Fibroblast of pulmonary artery (primary cell): ENCODE measurements at regions not wholly inside any gene's neighbourhood (a gene's known extent, or its start where the extent isn't known, plus 50 kb on each side); places are given as distances from the start of the nearest gene placed in this dataset.

ENCODE experiments used
- DNase-seq: peaks from one replicate; pipeline ENCODE4 v3.0.0-alpha.2; 2010; ENCODE audit warnings: low read depth
- H3K4me3 ChIP-seq: replicated peaks from 2 replicates; pipeline ENCODE4 v1.5.1; 2011; ENCODE audit warnings: low read depth, mild to moderate bottlenecking, control low read depth, low read length, moderate library complexity
- CTCF ChIP-seq: IDR thresholded peaks from 2 replicates; pipeline ENCODE4 v1.5.1; 2011; ENCODE audit warnings: mild to moderate bottlenecking, control low read depth, low read length, inconsistent platforms; ENCODE audit errors: missing control alignments

GRCh38 chr2:175698061-175698460 is 304.0 kb downstream of the LNPK start:
- no peak for DNase-seq
- H3K4me3 ChIP-seq: no peak overlapping the region
- TF ChIP-seq CTCF: no peak

- peak; percentile 76 for TF ChIP-seq CTCF
Observed at GRCh38 chr2:175690113-175690837, 311.8 kb downstream of the LNPK start.

GRCh38 chr2:175688243-175688642 is 313.8 kb downstream of the LNPK start:
- TF ChIP-seq CTCF: no peak
- no peak for DNase-seq
- no peak overlapping the region for H3K4me3 ChIP-seq

More at GRCh38 chr2:175690113-175690837, 311.8 kb downstream of the LNPK start:
- DNase-seq: peak; percentile 83
- no peak overlapping the region for H3K4me3 ChIP-seq

GRCh38 chr2:175687465-175687864 is 314.6 kb downstream of the LNPK start:
- no peak for TF ChIP-seq CTCF
- no peak overlapping the region for H3K4me3 ChIP-seq
- no peak for DNase-seq

- DNase-seq: no peak
- H3K4me3 ChIP-seq: no peak overlapping the region
- no peak for TF ChIP-seq CTCF
Observed at GRCh38 chr2:175686002-175686401, 316.1 kb downstream of the LNPK start.

GRCh38 chr2:175684466-175684865 is 317.6 kb downstream of the LNPK start:
- no peak for TF ChIP-seq CTCF
- H3K4me3 ChIP-seq: no peak overlapping the region
- DNase-seq: no peak

GRCh38 chr2:175679728-175680127 is 322.3 kb downstream of the LNPK start:
- no peak for TF ChIP-seq CTCF

More at GRCh38 chr2:175679728-175680127, 322.3 kb downstream of the LNPK start:
- H3K4me3 ChIP-seq: no peak overlapping the region
- DNase-seq: no peak
